GM12878 (cell line): ENCODE measurements at regions not wholly inside any gene's neighbourhood (a gene's known extent, or its start where the extent isn't known, plus 50 kb on each side); places are given as distances from the start of the nearest gene placed in this dataset.

Experiments
- ATAC-seq: fragments of 200-7000 bp; cut with Tn5 transposase; 3 replicates; pipeline ENCODE4 v1.9.1; 2020; ENCODE audit warnings: mild to moderate bottlenecking, moderate library complexity
- BruUV-seq: library from RNA; stranded (reverse); fragments of 400-500 nt; replicated peaks from 2 replicates; lab custom pipeline; 2021; lab: Mats Ljungman, UMichigan
- CTCF ChIA-PET: fragments of 300-600 bp; sonication (Branson Sonifier 250); formaldehyde crosslinking; extraction: SDS; loops from one replicate; lab custom pipeline; 2021; ENCODE audit warnings: inconsistent platforms; lab: Yijun Ruan, JAX
- POLR2A ChIA-PET: fragments of 350-600 bp; formaldehyde crosslinking; extraction: SDS; loops from one replicate; lab custom pipeline; 2021; ENCODE audit warnings: inconsistent platforms; lab: Charles Lee
- RAD21 ChIA-PET: fragments of 300-600 bp; sonication (Branson Sonifier 250); formaldehyde crosslinking; loops from one replicate; lab custom pipeline; 2023; ENCODE audit warnings: antibody characterized with exemption; ENCODE audit not compliant: unreplicated experiment; lab: Charles Lee
- SMC1A ChIA-PET: fragments of 300-600 bp; sonication (Branson Sonifier 250); formaldehyde crosslinking; loops from one replicate; lab custom pipeline; 2023; ENCODE audit not compliant: unreplicated experiment, uncharacterized antibody; lab: Charles Lee
- DNase-seq: peaks from one replicate; pipeline ENCODE4 v3.0.0-alpha.2; 2011; ENCODE audit warnings: low read depth, low spot score
- FAIRE-seq: peaks from 3 replicates; lab custom pipeline; 2011; peaks lifted over from hg19 to GRCh38; lab: Jason Lieb, UNC
- H2AFZ ChIP-seq: 2 replicates; pipeline ENCODE4 v1.6.0; 2011; ENCODE audit warnings: low read depth, low read length, control low read depth; ENCODE audit not compliant: control insufficient read depth
- H3K27ac ChIP-seq: 2 replicates; pipeline ENCODE4 v1.5.1; 2011; ENCODE audit warnings: control low read depth; ENCODE audit not compliant: control insufficient read depth, insufficient read depth
- H3K27me3 ChIP-seq, 2 experiments: replicated peaks in 1 of 2; 2 replicates each; pipeline versions ENCODE4 v1.6.0 to v1.6.1; 2011; ENCODE audit warnings: low read length in 1 of 2; ENCODE audit not compliant: control insufficient read depth in 2 of 2, insufficient read depth in 2 of 2
- H3K36me3 ChIP-seq, 2 experiments: 2 replicates each; pipeline ENCODE4 v1.5.1; 2011; ENCODE audit warnings: low read length in 1 of 2; ENCODE audit not compliant: control insufficient read depth in 2 of 2, insufficient read depth in 2 of 2
- H3K4me1 ChIP-seq: 2 replicates; pipeline ENCODE4 v1.6.1; 2011; ENCODE audit warnings: mild to moderate bottlenecking, low read length, moderate library complexity, mixed read lengths; ENCODE audit not compliant: control insufficient read depth, insufficient read depth
- H3K4me2 ChIP-seq: 2 replicates; pipeline ENCODE4 v1.6.0; 2011; ENCODE audit warnings: control low read depth; ENCODE audit not compliant: control insufficient read depth, insufficient read depth
- H3K4me3 ChIP-seq: fragments of 200-600 bp; sonication (generic); 2 replicates; pipeline ENCODE4 v1.5.1; 2016
- H3K79me2 ChIP-seq: 2 replicates; pipeline ENCODE4 v1.6.0; 2011; ENCODE audit warnings: low read length; ENCODE audit not compliant: control insufficient read depth, insufficient read depth
- H3K9ac ChIP-seq: 2 replicates; pipeline ENCODE4 v1.8.0; 2011; ENCODE audit warnings: low read length, control low read depth, mixed read lengths; ENCODE audit not compliant: control insufficient read depth, insufficient read depth
- H3K9me3 ChIP-seq: replicated peaks from 3 replicates; pipeline ENCODE4 v1.5.1; 2011; ENCODE audit warnings: mild to moderate bottlenecking, low read length; ENCODE audit not compliant: control insufficient read depth, insufficient read depth
- H4K20me1 ChIP-seq: 2 replicates; pipeline ENCODE4 v1.6.0; 2011; ENCODE audit not compliant: control insufficient read depth, insufficient read depth
- CREM ChIP-seq: IDR thresholded peaks from 2 replicates; pipeline ENCODE4 v1.6.1; 2014; ENCODE audit warnings: antibody characterized with exemption, low read depth
- E2F8 ChIP-seq: fragments of 450-650 bp; IDR thresholded peaks from 2 replicates; pipeline ENCODE4 v1.6.1; 2018; ENCODE audit warnings: mild to moderate bottlenecking, low read depth, moderate library complexity; ENCODE audit not compliant: partially characterized antibody
- ETV6 ChIP-seq, 2 experiments: fragments of 450-650 bp in 1 of 2; IDR thresholded peaks in 1 of 2; conservative IDR thresholded peaks in 1 of 2; 2 replicates each; pipeline ENCODE4 v1.6.1; 2014; ENCODE audit warnings: antibody characterized with exemption in 1 of 2, borderline replicate concordance in 1 of 2, low read depth in 1 of 2, mild to moderate bottlenecking in 1 of 2, moderate library complexity in 1 of 2
- IKZF2 ChIP-seq, 2 experiments: fragments of 450-650 bp; IDR thresholded peaks; 2 replicates each; pipeline ENCODE4 v1.6.1; 2017; ENCODE audit warnings: mild to moderate bottlenecking in 2 of 2, moderate library complexity in 2 of 2
- IRF4 ChIP-seq: IDR thresholded peaks from 2 replicates; pipeline ENCODE4 v1.6.1; 2011; ENCODE audit warnings: low read depth, low read length
- IRF5 ChIP-seq: fragments of 450-650 bp; IDR thresholded peaks from 2 replicates; pipeline ENCODE4 v1.6.1; 2017; ENCODE audit warnings: borderline replicate concordance
- LARP7 ChIP-seq: fragments of 450-650 bp; IDR thresholded peaks from 2 replicates; pipeline ENCODE4 v1.6.1; 2017; ENCODE audit warnings: mild to moderate bottlenecking
- NBN ChIP-seq: fragments of 450-650 bp; IDR thresholded peaks from 2 replicates; pipeline ENCODE4 v1.6.1; 2016
- NKRF ChIP-seq: fragments of 450-650 bp; conservative IDR thresholded peaks from 2 replicates; pipeline ENCODE4 v1.6.1; 2017; ENCODE audit warnings: mild to moderate bottlenecking, moderate library complexity
- NR2C2 ChIP-seq: IDR thresholded peaks from 2 replicates; pipeline ENCODE4 v1.6.1; 2011; ENCODE audit warnings: borderline replicate concordance, low read depth; ENCODE audit not compliant: control insufficient read depth, insufficient read length
- SREBF1 ChIP-seq: IDR thresholded peaks from 2 replicates; pipeline ENCODE4 v1.6.1; 2012; ENCODE audit warnings: mild to moderate bottlenecking, low read length
- ZBTB4 ChIP-seq: fragments of 450-650 bp; formaldehyde crosslinking; IDR thresholded peaks from 2 replicates; pipeline ENCODE4 v1.4.0; 2022; ENCODE audit warnings: mild to moderate bottlenecking, moderate library complexity
- WGBS: methylation state at CpG from one replicate; pipeline ENCODE4 v1.1.6; 2016; ENCODE audit warnings: low lambda C conversion rate; ENCODE audit not compliant: insufficient replicate concordance, insufficient coverage; ENCODE audit errors: missing lambda C conversion rate; 5-methylcytosine and 5-hydroxymethylcytosine counted together
- in situ Hi-C: fragments of 300-500 bp; cut with MboI; formaldehyde crosslinking; loops from 9 replicates; pipeline ENCODE4 v1.14.3; 2018; ENCODE audit warnings: mixed read lengths
- intact Hi-C: fragments of 100-400 bp; cut with micrococcal nuclease; formaldehyde crosslinking; loops from one replicate; pipeline ENCODE4 v1.14.2; 2022; ENCODE audit not compliant: unreplicated experiment

- ChIA-PET POLR2A (interaction anchor here (0.6 to 1.0 kb wide), 2 partner anchors 54 to 482 kb away, joined by 3 to 4 read pairs; no protein-coding TSS in a partner anchor), SMC1A (interaction anchor here (0.6 to 1.6 kb wide), 5 partner anchors 9 to 579 kb away, joined by 3 to 5 read pairs (median 4); no protein-coding TSS in a partner anchor), RAD21 (no interaction called here), CTCF (no interaction called here)
- Histone ChIP-seq H3K9me3 (no peaks in the 10 kb centered on the region; the same call in 2 of the 3 replicates), H3K4me1 (no peaks in the 10 kb centered on the region), H3K36me3 (no peaks in the 10 kb centered on the region), H3K4me2 (no peak overlapping the region), H3K27ac (no peak overlapping the region), H3K4me3 (no peak overlapping the region), H3K79me2 (no peaks in the 10 kb centered on the region), H3K27me3 (no peaks in the 10 kb centered on the region), H2AFZ (no peak overlapping the region), H4K20me1 (no peaks in the 10 kb centered on the region), H3K9ac (no peak overlapping the region)
- WGBS = 27% methylated on average over 3 of the region's 3 CpGs
- no TSS peak for BruUV-seq
- no peak for TF ChIP-seq LARP7
- no peak for TF ChIP-seq ETV6 (conservative IDR thresholded peaks at IDR 0.05 in 1 of 2, IDR thresholded peaks at IDR 0.05 in 1 of 2; ENCODE audit: borderline replicate concordance in 1 of 2, low read depth in 1 of 2)
- no peak for TF ChIP-seq NR2C2
- no peak for TF ChIP-seq NBN
- TF ChIP-seq ZBTB4 = no peak
- TF ChIP-seq NKRF = no peak
- no peak for TF ChIP-seq CREM
- no peak for TF ChIP-seq SREBF1
- TF ChIP-seq IKZF2 (IDR thresholded peaks at IDR 0.05) = no peak
- no peak for TF ChIP-seq IRF5
- no peak for TF ChIP-seq IRF4
- no peak for TF ChIP-seq E2F8
- intact Hi-C loops = no loop called here
- in situ Hi-C loops = no loop called here
- DNase-seq = no peak
- peak; percentile 31; the same call in 2 of the 3 replicates for ATAC-seq
- no peak for FAIRE-seq
These were observed 164.8 kb upstream of the VEGFC start for GRCh38 chr4:176957353-176958118.
